B cell (primary cell): ENCODE measurements at regions not wholly inside any gene's neighbourhood (a gene's known extent, or its start where the extent isn't known, plus 50 kb on each side); places are given as distances from the start of the nearest gene placed in this dataset.

Source experiments
- ATAC-seq: fragments of 200-7000 bp; cut with Tn5 transposase; one replicate; pipeline ENCODE4 v1.10.0; 2021; ENCODE audit warnings: low read depth, mild to moderate bottlenecking, moderate number of reproducible peaks, moderate library complexity
- CTCF ChIA-PET: fragments of 350-600 bp; sonication (Branson Sonifier 250); formaldehyde crosslinking; loops from one replicate; lab custom pipeline; 2021; ENCODE audit warnings: antibody characterized with exemption, inconsistent platforms; lab: Charles Lee
- POLR2A ChIA-PET: fragments of 350-600 bp; sonication (Branson Sonifier 250); formaldehyde crosslinking; loops from one replicate; lab custom pipeline; 2021; ENCODE audit warnings: antibody characterized with exemption; lab: Charles Lee
- DNase-seq: peaks from one replicate; pipeline ENCODE4 v3.0.0; 2013
- H2AFZ ChIP-seq: 2 replicates; pipeline ENCODE4 v1.6.1; 2012; ENCODE audit warnings: mild to moderate bottlenecking, low read depth, low read length; ENCODE audit not compliant: insufficient read depth, poor library complexity, severe bottlenecking
- H3K27ac ChIP-seq, 2 donors: 1 replicate in 1 of 2; 2 replicates in 1 of 2; pipeline ENCODE4 v1.5.1; 2012 to 2013; ENCODE audit warnings: low read length in 2 of 2, mild to moderate bottlenecking in 2 of 2, moderate library complexity in 1 of 2
- H3K27me3 ChIP-seq, 4 experiments: fragments of 200-600 bp in 1 of 4; sonication (generic) in 1 of 4; replicated peaks in 1 of 4; 1 replicate in 2 of 4; 2 replicates in 2 of 4; pipeline versions ENCODE4 v1.6.1 to v1.7.0; 2013 to 2016; ENCODE audit warnings: low read length in 3 of 4, mild to moderate bottlenecking in 2 of 4, mixed read lengths in 1 of 4, moderate library complexity in 1 of 4; ENCODE audit not compliant: insufficient read depth in 4 of 4, control insufficient read depth in 3 of 4; ENCODE audit errors: control extremely low read depth in 1 of 4
- H3K36me3 ChIP-seq, 2 experiments: replicated peaks in 1 of 2; 1 replicate in 1 of 2; 2 replicates in 1 of 2; pipeline versions ENCODE4 v1.6.1 to v1.7.1; 2013; ENCODE audit warnings: low read length in 1 of 2; ENCODE audit not compliant: insufficient read depth in 2 of 2, control insufficient read depth in 1 of 2; ENCODE audit errors: control extremely low read depth in 1 of 2, extremely low read depth in 1 of 2
- H3K4me1 ChIP-seq, 2 donors: fragments of 200-600 bp in 1 of 2; sonication (generic) in 1 of 2; 1 replicate in 1 of 2; 2 replicates in 1 of 2; pipeline versions ENCODE4 v1.5.1 to v1.6.1; 2013 to 2017; ENCODE audit warnings: low read length in 2 of 2; ENCODE audit not compliant: control insufficient read depth in 2 of 2, insufficient read depth in 2 of 2
- H3K4me2 ChIP-seq: replicated peaks from 2 replicates; pipeline ENCODE3; 2012; ENCODE audit warnings: mild to moderate bottlenecking, low read depth, low read length; ENCODE audit not compliant: poor library complexity, severe bottlenecking
- H3K4me3 ChIP-seq, 5 experiments: fragments of 200-600 bp in 1 of 5; sonication (generic) in 1 of 5; 1 replicate in 3 of 5; 2 replicates in 2 of 5; pipeline versions ENCODE4 v1.5.1 to v1.7.0; 2011 to 2016; ENCODE audit warnings: low read length in 4 of 5, mild to moderate bottlenecking in 4 of 5, low read depth in 2 of 5, control low read depth in 1 of 5, moderate library complexity in 1 of 5; ENCODE audit not compliant: insufficient read depth in 1 of 5; ENCODE audit errors: control extremely low read depth in 1 of 5, extremely low read depth in 1 of 5
- H3K79me2 ChIP-seq: fragments of 200-600 bp; sonication (generic); one replicate; pipeline ENCODE4 v1.6.0; 2016; ENCODE audit warnings: low read length; ENCODE audit not compliant: control insufficient read depth, insufficient read depth
- H3K9ac ChIP-seq: fragments of 200-600 bp; sonication (generic); 2 replicates; pipeline ENCODE4 v1.6.1; 2017; ENCODE audit warnings: mild to moderate bottlenecking, low read length, moderate library complexity
- H3K9me3 ChIP-seq, 3 donors: one replicate each; pipeline versions ENCODE4 v1.6.1 to v1.7.1; 2013; ENCODE audit warnings: low read length in 2 of 3; ENCODE audit not compliant: control insufficient read depth in 2 of 3, insufficient read depth in 1 of 3; ENCODE audit errors: control extremely low read depth in 1 of 3
- H4K20me1 ChIP-seq: 2 replicates; pipeline ENCODE4 v1.6.0; 2012; ENCODE audit warnings: mild to moderate bottlenecking, low read length; ENCODE audit not compliant: insufficient read depth, control insufficient read depth, poor library complexity, severe bottlenecking
- H3K27ac Mint-ChIP-seq: one replicate; pipeline ENCODE4 v1.8.0; 2021; ENCODE audit warnings: mixed read lengths
- H3K27me3 Mint-ChIP-seq: one replicate; pipeline ENCODE4 v1.8.0; 2021; ENCODE audit warnings: mixed read lengths
- H3K4me1 Mint-ChIP-seq: one replicate; pipeline ENCODE4 v1.8.0; 2021; ENCODE audit warnings: mixed read lengths
- H3K4me3 Mint-ChIP-seq: one replicate; pipeline ENCODE4 v1.8.0; 2021; ENCODE audit warnings: mixed read lengths
- H3K9me3 Mint-ChIP-seq: one replicate; pipeline ENCODE4 v1.8.0; 2022; ENCODE audit warnings: mixed read lengths; ENCODE audit not compliant: insufficient read depth
- EZH2 ChIP-seq: IDR thresholded peaks from 2 replicates; pipeline ENCODE4 v1.6.1; 2012; ENCODE audit warnings: borderline replicate concordance, low read depth, mild to moderate bottlenecking, moderate library complexity, low read length; ENCODE audit not compliant: insufficient read depth, poor library complexity, severe bottlenecking
- WGBS: methylation state at CpG from one replicate; pipeline ENCODE4 v1.1.5; 2013; ENCODE audit warnings: missing lambda C conversion rate; ENCODE audit not compliant: insufficient coverage; 5-methylcytosine and 5-hydroxymethylcytosine counted together
- intact Hi-C: fragments of 100-400 bp; cut with micrococcal nuclease; formaldehyde crosslinking; loops from one replicate; pipeline ENCODE4 v1.10.0; 2022
- TF ChIP-seq, protein P1 (sequence below): fragments of 200-600 bp; IDR thresholded peaks from one replicate; pipeline ENCODE4 v1.8.0; 2022; ENCODE audit warnings: antibody characterized with exemption, mild to moderate bottlenecking

DNA sequence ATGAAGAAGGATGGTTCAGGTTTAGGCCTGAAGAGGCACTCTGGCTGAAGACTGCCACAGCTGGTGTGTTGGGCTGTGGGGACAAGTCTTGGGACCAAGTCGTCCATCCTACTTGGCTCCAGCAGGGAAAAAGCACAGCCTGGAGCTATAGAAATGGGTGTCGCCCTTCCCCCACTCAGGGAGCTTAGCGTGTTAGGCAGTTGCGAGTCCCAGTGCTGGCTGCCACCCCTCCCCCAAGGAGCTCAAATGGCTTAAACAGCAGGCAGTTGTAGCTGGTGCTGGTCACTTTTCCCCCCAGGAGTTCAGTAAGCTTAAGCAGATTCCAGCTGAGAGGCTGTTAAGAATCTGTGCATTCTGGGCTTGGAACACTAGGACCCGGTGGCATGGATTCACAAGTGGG, 319.5 kb upstream of the POF1B start:
- ChIA-PET POLR2A (no interaction called here), CTCF (no interaction called here)
- no peak overlapping the region for H3K4me2 ChIP-seq
- no peak overlapping the region for H3K27ac Mint-ChIP-seq
- DNase-seq (no peak), ATAC-seq (no peak)
- no peaks in the 10 kb centered on the region for H3K36me3 ChIP-seq
- no peak overlapping the region for H3K4me3 Mint-ChIP-seq
- no peak overlapping the region for H3K27ac ChIP-seq
- no peak overlapping the region for H3K4me3 ChIP-seq
- H3K79me2 ChIP-seq, result no peaks in the 10 kb centered on the region
- H2AFZ ChIP-seq, result no peak overlapping the region
- TF ChIP-seq EZH2, result no peak
- TF ChIP-seq, protein P1, sequence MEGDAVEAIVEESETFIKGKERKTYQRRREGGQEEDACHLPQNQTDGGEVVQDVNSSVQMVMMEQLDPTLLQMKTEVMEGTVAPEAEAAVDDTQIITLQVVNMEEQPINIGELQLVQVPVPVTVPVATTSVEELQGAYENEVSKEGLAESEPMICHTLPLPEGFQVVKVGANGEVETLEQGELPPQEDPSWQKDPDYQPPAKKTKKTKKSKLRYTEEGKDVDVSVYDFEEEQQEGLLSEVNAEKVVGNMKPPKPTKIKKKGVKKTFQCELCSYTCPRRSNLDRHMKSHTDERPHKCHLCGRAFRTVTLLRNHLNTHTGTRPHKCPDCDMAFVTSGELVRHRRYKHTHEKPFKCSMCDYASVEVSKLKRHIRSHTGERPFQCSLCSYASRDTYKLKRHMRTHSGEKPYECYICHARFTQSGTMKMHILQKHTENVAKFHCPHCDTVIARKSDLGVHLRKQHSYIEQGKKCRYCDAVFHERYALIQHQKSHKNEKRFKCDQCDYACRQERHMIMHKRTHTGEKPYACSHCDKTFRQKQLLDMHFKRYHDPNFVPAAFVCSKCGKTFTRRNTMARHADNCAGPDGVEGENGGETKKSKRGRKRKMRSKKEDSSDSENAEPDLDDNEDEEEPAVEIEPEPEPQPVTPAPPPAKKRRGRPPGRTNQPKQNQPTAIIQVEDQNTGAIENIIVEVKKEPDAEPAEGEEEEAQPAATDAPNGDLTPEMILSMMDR, result no peak
- WGBS, result 90% methylated on average over 2 of the region's 5 CpGs
- no peaks in the 10 kb centered on the region for H3K27me3 ChIP-seq
- no peaks in the 10 kb centered on the region for H3K27me3 Mint-ChIP-seq
- H3K4me1 Mint-ChIP-seq, result no peaks in the 10 kb centered on the region
- peaks cover 0 to 11% (median 0%) of the 10 kb centered on the region in 3 donors for H3K9me3 ChIP-seq
- no peaks in the 10 kb centered on the region for H3K4me1 ChIP-seq
- H3K9me3 Mint-ChIP-seq, result peaks cover 3% of the 10 kb centered on the region
- intact Hi-C loops, result no loop called here
- no peaks in the 10 kb centered on the region for H4K20me1 ChIP-seq
- H3K9ac ChIP-seq, result no peak overlapping the region

DNA sequence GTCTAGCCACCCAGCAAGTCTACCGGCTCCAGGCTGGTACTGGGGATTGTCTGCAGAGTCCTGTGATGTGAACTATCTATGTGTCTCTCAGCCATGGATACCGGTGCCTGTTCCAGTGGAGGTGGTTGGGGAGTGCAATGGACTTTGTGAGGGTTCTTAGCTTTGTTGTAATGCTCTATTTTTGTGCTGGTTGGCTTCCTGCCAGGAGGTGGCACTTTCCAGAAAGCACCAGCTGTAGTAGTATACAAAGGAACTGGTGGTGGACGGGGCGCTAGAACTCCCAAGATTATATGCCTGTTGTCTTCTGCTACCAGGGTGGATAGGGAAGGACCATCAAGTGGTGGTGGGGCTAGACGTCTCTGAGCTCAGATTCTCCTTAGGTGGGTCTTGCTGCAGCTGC, 306.4 kb upstream of the POF1B start:
- no peaks in the 10 kb centered on the region for H4K20me1 ChIP-seq
- Mint-ChIP-seq H3K9me3 (no peaks in the 10 kb centered on the region), H3K27me3 (no peaks in the 10 kb centered on the region), H3K27ac (no peak overlapping the region), H3K4me1 (no peaks in the 10 kb centered on the region), H3K4me3 (no peak overlapping the region)
- H3K9ac ChIP-seq, result no peak overlapping the region
- no peaks in the 10 kb centered on the region for H3K36me3 ChIP-seq
- H3K27me3 ChIP-seq, result no peaks in the 10 kb centered on the region
- CTCF ChIA-PET, result no interaction called here
- intact Hi-C loops, result no loop called here
- H2AFZ ChIP-seq, result no peak overlapping the region
- POLR2A ChIA-PET, result no interaction called here
- DNase-seq, result no peak
- no peak for ATAC-seq
- no peaks in the 10 kb centered on the region for H3K79me2 ChIP-seq
- H3K4me3 ChIP-seq, result no peak overlapping the region
- no peak overlapping the region for H3K4me2 ChIP-seq
- WGBS, result 71% methylated on average over 1 of the region's 5 CpGs
- no peaks in the 10 kb centered on the region for H3K4me1 ChIP-seq
- peaks cover 0 to 5% (median 0%) of the 10 kb centered on the region in 3 donors for H3K9me3 ChIP-seq
- H3K27ac ChIP-seq, result no peak overlapping the region
- TF ChIP-seq, protein P1, result no peak
- TF ChIP-seq EZH2, result no peak
